H1 (cell line): ENCODE measurements at regions not wholly inside any gene's neighbourhood (a gene's known extent, or its start where the extent isn't known, plus 50 kb on each side); places are given as distances from the start of the nearest gene placed in this dataset.

Experiments used
- CTCF ChIA-PET: fragments of 300-600 bp; sonication (Branson Sonifier 250); formaldehyde crosslinking; loops from one replicate; lab custom pipeline; 2021; ENCODE audit not compliant: partially characterized antibody; lab: Charles Lee
- POLR2A ChIA-PET: fragments of 300-600 bp; sonication (Branson Sonifier 250); formaldehyde crosslinking; loops from one replicate; lab custom pipeline; 2021; ENCODE audit warnings: inconsistent platforms; ENCODE audit not compliant: partially characterized antibody; lab: Charles Lee
- DNase-seq, 2 experiments: peaks; one replicate each; pipeline versions ENCODE4 v3.0.0 to v3.0.0-alpha.2; 2010 to 2022; ENCODE audit warnings: low spot score in 2 of 2, low read depth in 1 of 2, mixed read lengths in 1 of 2
- FAIRE-seq: peaks from 2 replicates; lab custom pipeline; 2011; peaks lifted over from hg19 to GRCh38; lab: Jason Lieb, UNC
- H2AFZ ChIP-seq: 2 replicates; pipeline ENCODE4 v1.8.1; 2012; ENCODE audit warnings: low read length, inconsistent platforms
- H2AK5ac ChIP-seq: 2 replicates; pipeline ENCODE4 v1.6.1; 2013; ENCODE audit warnings: low read depth, low read length
- H2BK120ac ChIP-seq: replicated peaks from 2 replicates; pipeline ENCODE3; 2013; ENCODE audit warnings: low read depth, low read length, inconsistent platforms
- H2BK12ac ChIP-seq: 2 replicates; pipeline ENCODE4 v1.6.1; 2013; ENCODE audit warnings: low read depth, low read length
- H2BK15ac ChIP-seq: 2 replicates; pipeline ENCODE4 v1.6.1; 2013; ENCODE audit warnings: low read length
- H2BK20ac ChIP-seq: 2 replicates; pipeline ENCODE4 v1.6.1; 2013; ENCODE audit warnings: low read length
- H2BK5ac ChIP-seq: 2 replicates; pipeline ENCODE4 v1.6.1; 2013; ENCODE audit warnings: low read depth, low read length
- H3K14ac ChIP-seq: 2 replicates; pipeline ENCODE4 v1.6.1; 2013; ENCODE audit warnings: inconsistent platforms; ENCODE audit not compliant: insufficient read length
- H3K18ac ChIP-seq: 2 replicates; pipeline ENCODE4 v1.6.1; 2013; ENCODE audit warnings: low read length; ENCODE audit errors: extremely low read depth
- H3K23ac ChIP-seq: 2 replicates; pipeline ENCODE4 v1.6.1; 2013; ENCODE audit warnings: inconsistent platforms; ENCODE audit not compliant: insufficient read length
- H3K23me2 ChIP-seq: 2 replicates; pipeline ENCODE4 v1.6.1; 2013; ENCODE audit warnings: low read depth, low read length
- H3K27ac ChIP-seq: 2 replicates; pipeline ENCODE4 v1.6.1; 2011; ENCODE audit warnings: low read depth, low read length, inconsistent platforms
- H3K27me3 ChIP-seq, 4 experiments: replicated peaks in 1 of 4; 1 replicate in 1 of 4; 2 replicates in 3 of 4; pipeline versions ENCODE4 v1.6.1 to v1.8.1; 2011 to 2013; ENCODE audit warnings: low read length in 3 of 4, mild to moderate bottlenecking in 3 of 4, inconsistent platforms in 2 of 4, mixed read lengths in 2 of 4, moderate library complexity in 1 of 4; ENCODE audit not compliant: control insufficient read depth in 3 of 4, insufficient read depth in 3 of 4; ENCODE audit errors: extremely low read depth in 1 of 4
- H3K36me3 ChIP-seq, 4 experiments: 2 replicates each; pipeline versions ENCODE4 v1.6.1 to v1.8.1; 2011 to 2013; ENCODE audit warnings: mild to moderate bottlenecking in 4 of 4, low read length in 3 of 4, moderate library complexity in 2 of 4, control low read depth in 1 of 4, inconsistent platforms in 1 of 4; ENCODE audit not compliant: insufficient read depth in 4 of 4, control insufficient read depth in 2 of 4
- H3K4ac ChIP-seq: replicated peaks from 2 replicates; pipeline ENCODE3; 2013; ENCODE audit warnings: low read length, low read depth, mixed read lengths, inconsistent platforms; ENCODE audit not compliant: insufficient read length
- H3K4me1 ChIP-seq, 4 experiments: replicated peaks in 1 of 4; 1 replicate in 1 of 4; 2 replicates in 3 of 4; pipeline versions ENCODE4 v1.6.1 to v1.8.1; 2011 to 2013; ENCODE audit warnings: low read length in 3 of 4, inconsistent platforms in 2 of 4, mixed read lengths in 1 of 4; ENCODE audit not compliant: insufficient read depth in 4 of 4, control insufficient read depth in 3 of 4
- H3K4me2 ChIP-seq, 2 experiments: 2 replicates each; pipeline versions ENCODE4 v1.6.1 to v1.8.1; 2011 to 2013; ENCODE audit warnings: low read depth in 2 of 2, low read length in 2 of 2, control low read depth in 1 of 2, inconsistent platforms in 1 of 2, mild to moderate bottlenecking in 1 of 2; ENCODE audit not compliant: insufficient read depth in 1 of 2
- H3K4me3 ChIP-seq, 4 experiments: fragments of 200-600, 300-600 bp in 1 of 4; sonication (generic), shearing (Covaris generic), sonication (Bioruptor Twin) in 1 of 4; 2 replicates each; pipeline versions ENCODE4 v1.5.1 to v1.8.1; 2011 to 2016; ENCODE audit warnings: low read length in 4 of 4, low read depth in 3 of 4, control low read depth in 2 of 4, inconsistent platforms in 2 of 4, mild to moderate bottlenecking in 2 of 4, mixed read lengths in 1 of 4, moderate library complexity in 1 of 4; ENCODE audit not compliant: insufficient read depth in 2 of 4; ENCODE audit errors: extremely low read depth in 1 of 4
- H3K56ac ChIP-seq: replicated peaks from 2 replicates; pipeline ENCODE3; 2013; ENCODE audit warnings: low read depth, mild to moderate bottlenecking, mixed read lengths, low read length, inconsistent platforms; ENCODE audit not compliant: insufficient read length
- H3K79me1 ChIP-seq: 2 replicates; pipeline ENCODE4 v1.6.1; 2013; ENCODE audit warnings: low read depth, low read length, control low read depth
- H3K79me2 ChIP-seq, 2 experiments: 2 replicates each; pipeline versions ENCODE4 v1.6.1 to v1.8.1; 2012 to 2013; ENCODE audit warnings: low read length in 2 of 2, mild to moderate bottlenecking in 2 of 2, inconsistent platforms in 1 of 2; ENCODE audit not compliant: insufficient read depth in 2 of 2, control insufficient read depth in 1 of 2
- H3K9ac ChIP-seq, 4 experiments: replicated peaks in 1 of 4; 1 replicate in 1 of 4; 2 replicates in 3 of 4; pipeline versions ENCODE4 v1.6.1 to v1.8.1; 2011 to 2013; ENCODE audit warnings: low read depth in 3 of 4, low read length in 3 of 4, control low read depth in 2 of 4, mild to moderate bottlenecking in 2 of 4, moderate library complexity in 2 of 4, inconsistent platforms in 1 of 4; ENCODE audit errors: extremely low read depth in 1 of 4
- H3K9me3 ChIP-seq, 2 experiments: 2 replicates each; pipeline versions ENCODE4 v1.6.1 to v1.8.1; 2012 to 2013; ENCODE audit warnings: mild to moderate bottlenecking in 2 of 2, moderate library complexity in 2 of 2, control low read depth in 1 of 2, inconsistent platforms in 1 of 2, low read depth in 1 of 2, low read length in 1 of 2, mixed read lengths in 1 of 2; ENCODE audit not compliant: insufficient read depth in 2 of 2
- H4K20me1 ChIP-seq, 2 experiments: replicated peaks in 1 of 2; 2 replicates each; pipeline versions ENCODE3 to v1.8.1; 2011 to 2013; ENCODE audit warnings: inconsistent platforms in 2 of 2, low read length in 2 of 2, mild to moderate bottlenecking in 1 of 2; ENCODE audit not compliant: insufficient read depth in 2 of 2, control insufficient read depth in 1 of 2
- H4K5ac ChIP-seq: 2 replicates; pipeline ENCODE4 v1.6.1; 2013; ENCODE audit warnings: low read length, low read depth, mixed read lengths, inconsistent platforms; ENCODE audit not compliant: insufficient read length
- H4K8ac ChIP-seq: 2 replicates; pipeline ENCODE4 v1.8.0; 2013; ENCODE audit warnings: mild to moderate bottlenecking, moderate library complexity, low read length, inconsistent platforms; ENCODE audit not compliant: insufficient read depth; ENCODE audit errors: extremely low read depth
- H4K91ac ChIP-seq: replicated peaks from 2 replicates; pipeline ENCODE3; 2013; ENCODE audit warnings: low read length, mixed read lengths, inconsistent platforms; ENCODE audit not compliant: insufficient read length
- BCL11A ChIP-seq, 2 experiments: IDR thresholded peaks; one replicate each; pipeline ENCODE4 v1.6.1; 2011; ENCODE audit warnings: low read depth in 2 of 2, low read length in 2 of 2, mild to moderate bottlenecking in 2 of 2
- BRCA1 ChIP-seq: IDR thresholded peaks from 2 replicates; pipeline ENCODE4 v1.6.1; 2012; ENCODE audit warnings: low read depth, low read length, improper control_type of control experiment
- CBX5 ChIP-seq: fragments of 300-800, 300-1000 bp; sonication (generic); IDR thresholded peaks from 2 replicates; pipeline ENCODE4 v1.7.1; 2016; ENCODE audit warnings: antibody characterized with exemption, low read length, low read depth
- CBX8 ChIP-seq: fragments of 300-800, 300-1000 bp; sonication (generic); IDR thresholded peaks from 2 replicates; pipeline ENCODE4 v1.7.1; 2016; ENCODE audit warnings: low read depth, low read length, borderline replicate concordance
- CEBPB ChIP-seq: IDR thresholded peaks from 2 replicates; pipeline ENCODE4 v1.6.1; 2012; ENCODE audit warnings: low read depth, low read length
- EP300 ChIP-seq, 2 experiments: IDR thresholded peaks; 1 replicate in 1 of 2; 2 replicates in 1 of 2; pipeline ENCODE4 v1.6.1; 2011 to 2012; ENCODE audit warnings: low read depth in 2 of 2, low read length in 2 of 2, mild to moderate bottlenecking in 2 of 2, borderline replicate concordance in 1 of 2, inconsistent platforms in 1 of 2, moderate library complexity in 1 of 2
- FOSL1 ChIP-seq: IDR thresholded peaks from 2 replicates; pipeline ENCODE4 v1.6.1; 2011; ENCODE audit warnings: mild to moderate bottlenecking, low read depth, low read length, moderate library complexity; ENCODE audit not compliant: insufficient read depth
- HDAC2 ChIP-seq, 2 experiments: fragments of 300-600 bp in 1 of 2; sonication (generic) in 1 of 2; IDR thresholded peaks; 2 replicates each; pipeline ENCODE4 v1.6.1; 2011 to 2012; ENCODE audit warnings: low read depth in 2 of 2, low read length in 2 of 2, mild to moderate bottlenecking in 2 of 2, moderate library complexity in 2 of 2, borderline replicate concordance in 1 of 2, inconsistent platforms in 1 of 2
- JUN ChIP-seq: IDR thresholded peaks from 2 replicates; pipeline ENCODE4 v1.6.1; 2011; ENCODE audit warnings: low read depth, mild to moderate bottlenecking, improper control_type of control experiment, low read length
- MAFK ChIP-seq: IDR thresholded peaks from 2 replicates; pipeline ENCODE4 v1.6.1; 2012; ENCODE audit warnings: low read depth, mild to moderate bottlenecking, improper control_type of control experiment, low read length
- POLR2AphosphoS5 ChIP-seq: IDR thresholded peaks from 2 replicates; pipeline ENCODE4 v1.6.1; 2011; ENCODE audit warnings: low read depth, low read length
- RBBP5 ChIP-seq: IDR thresholded peaks from 2 replicates; pipeline ENCODE4 v1.7.1; 2012; ENCODE audit warnings: low read depth, mild to moderate bottlenecking, inconsistent platforms, low read length, moderate library complexity, borderline replicate concordance
- RNF2 ChIP-seq: fragments of 200-900, 300-1000 bp; sonication (generic); IDR thresholded peaks from 2 replicates; pipeline ENCODE4 v1.7.1; 2016; ENCODE audit warnings: borderline replicate concordance, low read depth, mild to moderate bottlenecking, antibody characterized with exemption, low read length; ENCODE audit not compliant: poor library complexity, severe bottlenecking; ENCODE audit errors: missing control alignments
- SP1 ChIP-seq: IDR thresholded peaks from 2 replicates; pipeline ENCODE4 v1.6.1; 2011; ENCODE audit warnings: low read depth, low read length
- TAF7 ChIP-seq: optimal IDR thresholded peaks from 2 replicates; pipeline ENCODE3; 2011; ENCODE audit warnings: low read depth, mild to moderate bottlenecking, inconsistent platforms, low read length, moderate library complexity, borderline replicate concordance
- WGBS, 2 experiments: shearing (Covaris generic) in 1 of 2; methylation state at CpG; one replicate each; pipeline versions ENCODE4 v1.1.6 to v1.1.7; 2013 to 2015; ENCODE audit warnings: low lambda C conversion rate in 2 of 2, mixed read lengths in 2 of 2, inconsistent platforms in 1 of 2, low coverage in 1 of 2, missing lambda C conversion rate in 1 of 2; ENCODE audit not compliant: insufficient replicate concordance in 2 of 2, insufficient coverage in 1 of 2, insufficient read length in 1 of 2; ENCODE audit errors: extremely low coverage in 1 of 2, missing lambda C conversion rate in 1 of 2; 5-methylcytosine and 5-hydroxymethylcytosine counted together

GRCh38 chr10:52682766-52683165 is 89.8 kb downstream of the MBL2 start:
- Histone ChIP-seq H2AFZ (no peak overlapping the region), H3K14ac (no peak overlapping the region)
- TF ChIP-seq BRCA1 = no peak
- TF ChIP-seq RNF2 = no peak
- no peak for TF ChIP-seq HDAC2 (IDR thresholded peaks at IDR 0.05; ENCODE audit: borderline replicate concordance in 1 of 2, low read depth in 2 of 2, low read length in 2 of 2)
- no peak for TF ChIP-seq JUN
- no peak for TF ChIP-seq POLR2AphosphoS5
- no peak for TF ChIP-seq CEBPB
- no peak for TF ChIP-seq EP300 (IDR thresholded peaks at IDR 0.05; ENCODE audit: borderline replicate concordance in 1 of 2, low read depth in 2 of 2, low read length in 2 of 2)
- no peak for TF ChIP-seq BCL11A (IDR thresholded peaks at IDR 0.05; ENCODE audit: low read depth in 2 of 2, low read length in 2 of 2)
- TF ChIP-seq RBBP5 = no peak
- no peak for TF ChIP-seq TAF7
- TF ChIP-seq SP1 = no peak
- no peak for TF ChIP-seq MAFK
- TF ChIP-seq FOSL1 = no peak
- no peak for TF ChIP-seq CBX5
- TF ChIP-seq CBX8 = no peak

More at GRCh38 chr10:52682766-52683165, 89.8 kb downstream of the MBL2 start:
- ChIA-PET CTCF (interaction anchor here (1.0 kb wide), 1 partner anchor 10 kb away, joined by 3 read pairs; no protein-coding TSS in a partner anchor), POLR2A (no interaction called here)
- Histone ChIP-seq H3K56ac (no peak overlapping the region), H3K4ac (no peak overlapping the region), H3K4me3 (no peak overlapping the region), H2BK20ac (no peak overlapping the region), H3K79me2 (no peaks in the 10 kb centered on the region), H4K20me1 (no peaks in the 10 kb centered on the region), H2BK15ac (no peak overlapping the region), H3K23me2 (no peaks in the 10 kb centered on the region), H2AK5ac (no peak overlapping the region), H3K27ac (no peak overlapping the region), H2BK5ac (no peak overlapping the region), H3K9me3 (no peaks in the 10 kb centered on the region), H3K36me3 (no peaks in the 10 kb centered on the region), H3K23ac (no peak overlapping the region), H4K5ac (no peak overlapping the region), H3K9ac (no peak overlapping the region), H2BK12ac (no peak overlapping the region), H4K91ac (no peak overlapping the region), H2BK120ac (no peak overlapping the region), H3K4me1 (no peaks in the 10 kb centered on the region), H3K18ac (no peak overlapping the region), H4K8ac (no peak overlapping the region), H3K79me1 (no peaks in the 10 kb centered on the region), H3K4me2 (no peak overlapping the region), H3K27me3 (no peaks in the 10 kb centered on the region)
- FAIRE-seq (no peak), DNase-seq (no peak)
- 41% methylated on average over 1 of the region's 1 CpG; no CpG with 5 or more reads in 1 of the 2 experiments for WGBS, 2 experiments
